CD14-positive monocyte (primary cell): ENCODE measurements at regions not wholly inside any gene's neighbourhood (a gene's known extent, or its start where the extent isn't known, plus 50 kb on each side); places are given as distances from the start of the nearest gene placed in this dataset.

Experiments used
- DNase-seq, 3 donors: peaks; one replicate each; pipeline ENCODE4 v3.0.0-alpha.2; 2011 to 2022
- H2AFZ ChIP-seq: 2 replicates; pipeline ENCODE4 v1.6.0; 2012; ENCODE audit warnings: mild to moderate bottlenecking, low read depth, low read length, inconsistent platforms; ENCODE audit not compliant: insufficient read depth, poor library complexity, severe bottlenecking
- H3K27ac ChIP-seq, 2 donors: 1 replicate in 1 of 2; 2 replicates in 1 of 2; pipeline ENCODE4 v1.5.1; 2012 to 2013; ENCODE audit warnings: low read length in 2 of 2, control low read depth in 1 of 2, inconsistent platforms in 1 of 2, low read depth in 1 of 2, mild to moderate bottlenecking in 1 of 2
- H3K27me3 ChIP-seq, 2 donors: one replicate each; pipeline versions ENCODE4 v1.6.0 to v1.6.1; 2011 to 2013; ENCODE audit warnings: low read length in 2 of 2; ENCODE audit not compliant: control insufficient read depth in 2 of 2, insufficient read depth in 2 of 2
- H3K36me3 ChIP-seq, 2 donors: replicated peaks in 1 of 2; 1 replicate in 1 of 2; 2 replicates in 1 of 2; pipeline versions ENCODE4 v1.5.1 to v1.6.1; 2012 to 2013; ENCODE audit warnings: low read length in 2 of 2, control low read depth in 1 of 2, inconsistent platforms in 1 of 2, mild to moderate bottlenecking in 1 of 2; ENCODE audit not compliant: insufficient read depth in 2 of 2, control insufficient read depth in 1 of 2
- H3K4me1 ChIP-seq, 2 donors: 1 replicate in 1 of 2; 2 replicates in 1 of 2; pipeline versions ENCODE4 v1.5.1 to v1.6.1; 2012 to 2013; ENCODE audit warnings: low read length in 2 of 2, control low read depth in 1 of 2, inconsistent platforms in 1 of 2, mild to moderate bottlenecking in 1 of 2, moderate library complexity in 1 of 2; ENCODE audit not compliant: insufficient read depth in 2 of 2, control insufficient read depth in 1 of 2
- H3K4me2 ChIP-seq: replicated peaks from 2 replicates; pipeline ENCODE3; 2012; ENCODE audit warnings: low read length, moderate library complexity, mild to moderate bottlenecking; ENCODE audit not compliant: poor library complexity, severe bottlenecking; ENCODE audit errors: extremely low read depth
- H3K4me3 ChIP-seq, 3 experiments: fragments of 200-600 bp in 1 of 3; sonication (generic) in 1 of 3; replicated peaks in 1 of 3; 1 replicate in 2 of 3; 2 replicates in 1 of 3; pipeline ENCODE4 v1.5.1; 2011 to 2013; ENCODE audit warnings: low read length in 3 of 3, mild to moderate bottlenecking in 3 of 3, control low read depth in 2 of 3, low read depth in 2 of 3, inconsistent platforms in 1 of 3, moderate library complexity in 1 of 3
- H3K79me2 ChIP-seq: 2 replicates; pipeline ENCODE4 v1.6.0; 2012; ENCODE audit warnings: mild to moderate bottlenecking, control low read depth, inconsistent platforms, low read length, moderate library complexity; ENCODE audit not compliant: insufficient read depth
- H3K9ac ChIP-seq: 2 replicates; pipeline ENCODE4 v1.6.0; 2017; ENCODE audit warnings: low read length, mild to moderate bottlenecking; ENCODE audit not compliant: insufficient read depth, poor library complexity, severe bottlenecking
- H3K9me3 ChIP-seq, 2 donors: replicated peaks in 1 of 2; 1 replicate in 1 of 2; 2 replicates in 1 of 2; pipeline versions ENCODE4 v1.5.1 to v1.6.1; 2012 to 2013; ENCODE audit warnings: low read length in 2 of 2, control low read depth in 1 of 2; ENCODE audit not compliant: control insufficient read depth in 1 of 2, insufficient read depth in 1 of 2
- H4K20me1 ChIP-seq: 2 replicates; pipeline ENCODE4 v1.6.0; 2012; ENCODE audit warnings: mild to moderate bottlenecking, low read length, control low read depth, moderate library complexity; ENCODE audit not compliant: insufficient read depth
- H3K27ac Mint-ChIP-seq, 7 donors: one replicate each; pipeline ENCODE4 v1.8.0; 2020; ENCODE audit warnings: mild to moderate bottlenecking in 7 of 7, mixed read lengths in 7 of 7, moderate library complexity in 6 of 7, inconsistent platforms in 2 of 7
- H3K27me3 Mint-ChIP-seq, 3 donors: one replicate each; pipeline ENCODE4 v1.8.0; 2021 to 2022; ENCODE audit warnings: low read depth in 3 of 3, mild to moderate bottlenecking in 3 of 3, mixed read lengths in 3 of 3, moderate library complexity in 3 of 3, inconsistent platforms in 1 of 3
- H3K36me3 Mint-ChIP-seq, 2 donors: one replicate each; pipeline ENCODE4 v1.8.0; 2020; ENCODE audit warnings: mixed read lengths in 2 of 2, inconsistent platforms in 1 of 2, mild to moderate bottlenecking in 1 of 2
- H3K4me1 Mint-ChIP-seq: one replicate; pipeline ENCODE4 v1.8.0; 2020; ENCODE audit warnings: mild to moderate bottlenecking, mixed read lengths
- H3K4me3 Mint-ChIP-seq, 2 donors: one replicate each; pipeline ENCODE4 v1.8.0; 2020; ENCODE audit warnings: mild to moderate bottlenecking in 2 of 2, mixed read lengths in 2 of 2, moderate library complexity in 1 of 2
- H3K9me3 Mint-ChIP-seq, 7 donors: one replicate each; pipeline ENCODE4 v1.8.0; 2020 to 2022; ENCODE audit warnings: mixed read lengths in 7 of 7, mild to moderate bottlenecking in 6 of 7, moderate library complexity in 6 of 7, inconsistent platforms in 2 of 7
- WGBS: methylation state at CpG from one replicate; pipeline ENCODE4 v1.1.5; 2013; ENCODE audit warnings: missing lambda C conversion rate; ENCODE audit not compliant: insufficient coverage; 5-methylcytosine and 5-hydroxymethylcytosine counted together
- intact Hi-C, 2 donors: fragments of 100-400 bp; cut with micrococcal nuclease; formaldehyde crosslinking; loops; one replicate each; pipeline versions ENCODE4 v1.15.0 to v1.15.1; 2023
- TF ChIP-seq, protein P1 (sequence below): fragments of 200-600 bp; IDR thresholded peaks from one replicate; pipeline ENCODE4 v1.8.0; 2022; ENCODE audit warnings: antibody characterized with exemption, mild to moderate bottlenecking

DNA sequence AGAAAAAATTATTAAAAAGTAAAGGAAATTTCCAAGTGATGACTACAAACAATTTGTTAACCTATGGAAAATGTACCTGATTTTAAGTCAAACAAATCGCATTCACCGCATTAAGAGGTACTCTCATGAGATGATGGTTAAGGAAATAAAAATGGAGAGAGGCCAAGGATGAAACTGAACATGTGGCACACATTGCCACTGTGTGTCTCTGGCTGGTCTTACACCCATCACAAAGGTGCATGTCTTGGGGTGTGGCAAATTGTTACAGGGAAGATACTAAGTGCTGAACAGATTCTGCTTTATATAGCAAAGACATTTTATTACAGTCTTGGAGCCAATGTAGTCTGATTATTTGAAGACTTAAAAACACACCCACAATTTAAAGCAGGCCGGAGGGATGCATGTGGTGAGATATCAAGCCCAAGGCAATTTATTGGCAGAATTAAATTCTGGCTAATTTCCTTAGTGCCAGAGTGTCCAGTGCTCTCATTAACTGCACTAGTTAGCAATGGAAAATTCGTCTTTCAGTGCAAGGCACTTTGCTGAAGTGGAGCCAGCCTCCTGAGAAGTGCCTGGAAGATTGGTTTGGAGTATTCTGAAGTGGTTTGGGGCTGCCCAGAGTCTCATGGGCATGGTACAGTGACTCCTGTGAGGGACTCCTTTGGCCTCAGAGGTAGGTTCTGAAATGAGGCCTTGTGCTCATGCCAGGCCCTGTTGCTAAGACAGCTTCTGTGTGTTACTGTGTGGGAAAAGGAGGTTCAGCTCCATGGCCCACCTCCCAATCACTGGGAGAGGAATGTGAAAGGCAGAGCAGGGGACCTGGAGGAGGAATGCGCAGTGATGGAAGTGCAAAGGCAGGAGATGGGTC lies 166.9 kb downstream of the BRMS1L start:
- H3K27ac Mint-ChIP-seq = no peak overlapping the region
- 90% methylated on average over 3 of the region's 5 CpGs for WGBS

DNA sequence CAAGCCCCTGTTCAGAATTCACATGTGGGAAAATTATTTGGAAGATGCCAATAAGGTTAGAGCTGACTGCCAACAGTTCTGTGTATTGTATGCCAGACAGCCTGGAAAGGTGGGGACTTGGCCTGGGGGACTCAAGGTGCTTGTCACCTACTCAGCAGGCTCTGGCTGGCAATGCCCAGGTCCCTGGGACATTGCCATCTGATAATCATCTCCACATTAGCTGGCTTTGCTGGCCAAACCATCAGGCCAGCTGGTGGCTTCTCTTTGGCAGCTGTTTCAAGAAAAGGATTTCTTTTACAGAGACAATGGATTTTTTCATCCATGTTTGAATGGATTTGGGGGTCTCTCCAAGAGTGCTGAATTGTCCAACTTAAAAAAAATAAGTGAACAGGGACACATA lies 165.2 kb downstream of the BRMS1L start:
- no peak overlapping the region for H2AFZ ChIP-seq
- TF ChIP-seq, protein P1, sequence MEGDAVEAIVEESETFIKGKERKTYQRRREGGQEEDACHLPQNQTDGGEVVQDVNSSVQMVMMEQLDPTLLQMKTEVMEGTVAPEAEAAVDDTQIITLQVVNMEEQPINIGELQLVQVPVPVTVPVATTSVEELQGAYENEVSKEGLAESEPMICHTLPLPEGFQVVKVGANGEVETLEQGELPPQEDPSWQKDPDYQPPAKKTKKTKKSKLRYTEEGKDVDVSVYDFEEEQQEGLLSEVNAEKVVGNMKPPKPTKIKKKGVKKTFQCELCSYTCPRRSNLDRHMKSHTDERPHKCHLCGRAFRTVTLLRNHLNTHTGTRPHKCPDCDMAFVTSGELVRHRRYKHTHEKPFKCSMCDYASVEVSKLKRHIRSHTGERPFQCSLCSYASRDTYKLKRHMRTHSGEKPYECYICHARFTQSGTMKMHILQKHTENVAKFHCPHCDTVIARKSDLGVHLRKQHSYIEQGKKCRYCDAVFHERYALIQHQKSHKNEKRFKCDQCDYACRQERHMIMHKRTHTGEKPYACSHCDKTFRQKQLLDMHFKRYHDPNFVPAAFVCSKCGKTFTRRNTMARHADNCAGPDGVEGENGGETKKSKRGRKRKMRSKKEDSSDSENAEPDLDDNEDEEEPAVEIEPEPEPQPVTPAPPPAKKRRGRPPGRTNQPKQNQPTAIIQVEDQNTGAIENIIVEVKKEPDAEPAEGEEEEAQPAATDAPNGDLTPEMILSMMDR = no peak
- H3K4me3 ChIP-seq = no peak overlapping the region
- Mint-ChIP-seq H3K27me3 (peaks cover 0 to 4% (median 2%) of the 10 kb centered on the region in 3 donors), H3K27ac (no peak overlapping the region), H3K4me1 (no peaks in the 10 kb centered on the region), H3K4me3 (no peak overlapping the region), H3K36me3 (no peaks in the 10 kb centered on the region), H3K9me3 (peaks cover 0 to 5% (median 0%) of the 10 kb centered on the region in 7 donors)
- no peak overlapping the region for H3K27ac ChIP-seq
- no peaks in the 10 kb centered on the region for H3K36me3 ChIP-seq
- intact Hi-C loops = no loop called here
- no peak for DNase-seq
- no peaks in the 10 kb centered on the region for H4K20me1 ChIP-seq
- no peaks in the 10 kb centered on the region for H3K4me1 ChIP-seq
- H3K27me3 ChIP-seq = no peaks in the 10 kb centered on the region
- H3K79me2 ChIP-seq = no peaks in the 10 kb centered on the region
- H3K9me3 ChIP-seq = no peaks in the 10 kb centered on the region
- H3K4me2 ChIP-seq = no peak overlapping the region
- no peak overlapping the region for H3K9ac ChIP-seq

More for the DNA sequence above, 166.9 kb downstream of the BRMS1L start:
- Mint-ChIP-seq H3K27me3 (peaks cover 0 to 4% (median 2%) of the 10 kb centered on the region in 3 donors), H3K9me3 (peaks cover 0 to 5% (median 0%) of the 10 kb centered on the region in 7 donors), H3K4me1 (no peaks in the 10 kb centered on the region), H3K36me3 (no peaks in the 10 kb centered on the region), H3K4me3 (no peak overlapping the region)
- Histone ChIP-seq H3K4me3 (no peak overlapping the region), H3K9ac (no peak overlapping the region), H3K27ac (no peak overlapping the region), H3K79me2 (no peaks in the 10 kb centered on the region), H3K36me3 (no peaks in the 10 kb centered on the region), H3K4me1 (no peaks in the 10 kb centered on the region), H4K20me1 (no peaks in the 10 kb centered on the region), H3K9me3 (no peaks in the 10 kb centered on the region), H2AFZ (no peak overlapping the region), H3K27me3 (no peaks in the 10 kb centered on the region), H3K4me2 (no peak overlapping the region)
- TF ChIP-seq, protein P1 = no peak
- intact Hi-C loops = no loop called here
- no peak for DNase-seq
